WTC11 (cell line): ENCODE measurements at regions not wholly inside any gene's neighbourhood (a gene's known extent, or its start where the extent isn't known, plus 50 kb on each side); places are given as distances from the start of the nearest gene placed in this dataset.

Experiments
- ATAC-seq: fragments of 200-7000 bp; cut with Tn5 transposase; 2 replicates; pipeline ENCODE4 v1.10.0; 2021; ENCODE audit warnings: mild to moderate bottlenecking, moderate library complexity
- CTCF ChIA-PET: fragments of 300-600 bp; sonication (Branson Sonifier 250); formaldehyde crosslinking; loops from one replicate; lab custom pipeline; 2021; ENCODE audit warnings: antibody characterized with exemption; lab: Charles Lee
- POLR2A ChIA-PET: fragments of 350-600 bp; sonication (Branson Sonifier 250); formaldehyde crosslinking; loops from one replicate; lab custom pipeline; 2021; ENCODE audit warnings: antibody characterized with exemption; lab: Charles Lee
- DNase-seq: peaks from one replicate; pipeline ENCODE4 v3.0.0; 2021; ENCODE audit warnings: low spot score
- H3K27ac Mint-ChIP-seq: 2 replicates; pipeline ENCODE4 v1.8.0; 2021; ENCODE audit warnings: mixed read lengths
- H3K27me3 Mint-ChIP-seq: 2 replicates; pipeline ENCODE4 v1.8.0; 2021; ENCODE audit warnings: low read depth, mild to moderate bottlenecking, moderate library complexity, mixed read lengths
- H3K36me3 Mint-ChIP-seq: 2 replicates; pipeline ENCODE4 v1.8.0; 2021; ENCODE audit warnings: mixed read lengths
- H3K4me1 Mint-ChIP-seq: 2 replicates; pipeline ENCODE4 v1.8.0; 2022; ENCODE audit warnings: mixed read lengths
- H3K4me3 Mint-ChIP-seq: 2 replicates; pipeline ENCODE4 v1.8.0; 2021; ENCODE audit warnings: mild to moderate bottlenecking, moderate library complexity, mixed read lengths
- H3K9me3 Mint-ChIP-seq: 2 replicates; pipeline ENCODE4 v1.8.0; 2021; ENCODE audit warnings: mixed read lengths
- ESRRA ChIP-seq: sonication (generic); formaldehyde crosslinking; IDR thresholded peaks from 2 replicates; pipeline ENCODE4 v1.8.1; 2022; ENCODE audit warnings: mild to moderate bottlenecking, missing genetic modification reagents, borderline replicate concordance
- GTF2I ChIP-seq: fragments of 250-450 bp; sonication (Bioruptor Pico); conservative IDR thresholded peaks from 2 replicates; pipeline ENCODE4 v1.4.0; 2021; ENCODE audit warnings: mild to moderate bottlenecking
- MYBL2 ChIP-seq: sonication (generic); formaldehyde crosslinking; IDR thresholded peaks from 2 replicates; pipeline ENCODE4 v1.8.1; 2023; ENCODE audit warnings: mild to moderate bottlenecking, moderate library complexity, missing genetic modification reagents
- NFE2L1 ChIP-seq: sonication (generic); formaldehyde crosslinking; IDR thresholded peaks from 2 replicates; pipeline ENCODE4 v1.8.1; 2023; ENCODE audit warnings: missing genetic modification reagents
- NR3C1 ChIP-seq: sonication (generic); formaldehyde crosslinking; conservative IDR thresholded peaks from 2 replicates; pipeline ENCODE4 v1.8.1; 2023; ENCODE audit warnings: low read depth, mild to moderate bottlenecking, missing genetic modification reagents
- RELA ChIP-seq: sonication (generic); formaldehyde crosslinking; IDR thresholded peaks from 2 replicates; pipeline ENCODE4 v1.8.1; 2022; ENCODE audit warnings: missing genetic modification reagents, mild to moderate bottlenecking, borderline replicate concordance
- SOX15 ChIP-seq: fragments of 250-450 bp; sonication (Bioruptor Pico); IDR thresholded peaks from 2 replicates; pipeline ENCODE4 v1.9.0; 2021; ENCODE audit warnings: mild to moderate bottlenecking
- ZNF121 ChIP-seq: sonication (generic); formaldehyde crosslinking; IDR thresholded peaks from 2 replicates; pipeline ENCODE4 v1.8.0; 2023; ENCODE audit warnings: missing genetic modification reagents
- ZNF138 ChIP-seq: sonication (generic); formaldehyde crosslinking; conservative IDR thresholded peaks from 2 replicates; pipeline ENCODE4 v1.8.1; 2022; ENCODE audit warnings: mild to moderate bottlenecking, moderate library complexity, missing genetic modification reagents
- ZNF232 ChIP-seq: sonication (generic); formaldehyde crosslinking; IDR thresholded peaks from 2 replicates; pipeline ENCODE4 v1.8.0; 2022; ENCODE audit warnings: mild to moderate bottlenecking, missing genetic modification reagents
- TF ChIP-seq, protein P1 (sequence below): fragments of 200-600 bp; IDR thresholded peaks from 2 replicates; pipeline ENCODE4 v1.8.0; 2022; ENCODE audit warnings: antibody characterized with exemption
- TF ChIP-seq, protein P2 (sequence below): fragments of 250-450 bp; sonication (Bioruptor Pico); IDR thresholded peaks from 2 replicates; pipeline ENCODE4 v1.9.0; 2021; ENCODE audit warnings: mild to moderate bottlenecking
- TF ChIP-seq, protein P3 (sequence below): sonication (generic); formaldehyde crosslinking; IDR thresholded peaks from 2 replicates; pipeline ENCODE4 v1.8.1; 2023; ENCODE audit warnings: mild to moderate bottlenecking, missing genetic modification reagents
- TF ChIP-seq, protein P4 (sequence below): fragments of 250-450 bp; sonication (Bioruptor Pico); conservative IDR thresholded peaks from 2 replicates; pipeline ENCODE4 v1.9.0; 2021; ENCODE audit warnings: mild to moderate bottlenecking
- TF ChIP-seq, protein P5 (sequence below): fragments of 250-450 bp; sonication (Bioruptor Pico); IDR thresholded peaks from 2 replicates; pipeline ENCODE4 v1.9.0; 2021; ENCODE audit warnings: moderate library complexity, mild to moderate bottlenecking, inconsistent platforms, borderline replicate concordance

DNA sequence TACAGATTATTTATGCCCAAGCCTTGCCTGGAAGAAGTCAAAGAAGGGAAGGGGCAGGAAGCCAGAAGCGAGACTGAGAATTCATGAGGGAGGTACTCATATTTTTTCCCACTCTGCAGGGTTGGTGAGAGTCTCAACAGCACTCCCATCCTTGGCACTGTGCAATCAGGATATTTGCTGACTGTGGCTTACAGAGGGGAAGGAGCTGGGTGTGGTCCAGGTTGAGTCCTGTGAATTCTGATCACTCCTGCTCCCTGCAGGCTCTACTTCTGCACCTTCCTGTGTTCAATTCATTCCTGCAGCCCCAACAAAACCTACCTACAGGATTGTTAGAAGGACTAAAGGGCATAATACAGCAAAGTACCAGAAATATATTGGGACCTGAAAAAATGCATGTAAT is 530.5 kb downstream of the INSC start:
- TF ChIP-seq ZNF138 (CRISPR knock-in tag) (no peak), ESRRA (CRISPR knock-in tag) (no peak), ZNF121 (CRISPR knock-in tag) (no peak), MYBL2 (CRISPR knock-in tag) (no peak)
- TF ChIP-seq, protein P1, sequence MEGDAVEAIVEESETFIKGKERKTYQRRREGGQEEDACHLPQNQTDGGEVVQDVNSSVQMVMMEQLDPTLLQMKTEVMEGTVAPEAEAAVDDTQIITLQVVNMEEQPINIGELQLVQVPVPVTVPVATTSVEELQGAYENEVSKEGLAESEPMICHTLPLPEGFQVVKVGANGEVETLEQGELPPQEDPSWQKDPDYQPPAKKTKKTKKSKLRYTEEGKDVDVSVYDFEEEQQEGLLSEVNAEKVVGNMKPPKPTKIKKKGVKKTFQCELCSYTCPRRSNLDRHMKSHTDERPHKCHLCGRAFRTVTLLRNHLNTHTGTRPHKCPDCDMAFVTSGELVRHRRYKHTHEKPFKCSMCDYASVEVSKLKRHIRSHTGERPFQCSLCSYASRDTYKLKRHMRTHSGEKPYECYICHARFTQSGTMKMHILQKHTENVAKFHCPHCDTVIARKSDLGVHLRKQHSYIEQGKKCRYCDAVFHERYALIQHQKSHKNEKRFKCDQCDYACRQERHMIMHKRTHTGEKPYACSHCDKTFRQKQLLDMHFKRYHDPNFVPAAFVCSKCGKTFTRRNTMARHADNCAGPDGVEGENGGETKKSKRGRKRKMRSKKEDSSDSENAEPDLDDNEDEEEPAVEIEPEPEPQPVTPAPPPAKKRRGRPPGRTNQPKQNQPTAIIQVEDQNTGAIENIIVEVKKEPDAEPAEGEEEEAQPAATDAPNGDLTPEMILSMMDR, result no peak
- TF ChIP-seq, protein P2, sequence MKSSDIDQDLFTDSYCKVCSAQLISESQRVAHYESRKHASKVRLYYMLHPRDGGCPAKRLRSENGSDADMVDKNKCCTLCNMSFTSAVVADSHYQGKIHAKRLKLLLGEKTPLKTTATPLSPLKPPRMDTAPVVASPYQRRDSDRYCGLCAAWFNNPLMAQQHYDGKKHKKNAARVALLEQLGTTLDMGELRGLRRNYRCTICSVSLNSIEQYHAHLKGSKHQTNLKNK, result no peak
- TF ChIP-seq, protein P3, sequence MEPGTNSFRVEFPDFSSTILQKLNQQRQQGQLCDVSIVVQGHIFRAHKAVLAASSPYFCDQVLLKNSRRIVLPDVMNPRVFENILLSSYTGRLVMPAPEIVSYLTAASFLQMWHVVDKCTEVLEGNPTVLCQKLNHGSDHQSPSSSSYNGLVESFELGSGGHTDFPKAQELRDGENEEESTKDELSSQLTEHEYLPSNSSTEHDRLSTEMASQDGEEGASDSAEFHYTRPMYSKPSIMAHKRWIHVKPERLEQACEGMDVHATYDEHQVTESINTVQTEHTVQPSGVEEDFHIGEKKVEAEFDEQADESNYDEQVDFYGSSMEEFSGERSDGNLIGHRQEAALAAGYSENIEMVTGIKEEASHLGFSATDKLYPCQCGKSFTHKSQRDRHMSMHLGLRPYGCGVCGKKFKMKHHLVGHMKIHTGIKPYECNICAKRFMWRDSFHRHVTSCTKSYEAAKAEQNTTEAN (CRISPR knock-in tag), result no peak
- no peaks in the 10 kb centered on the region for H3K27me3 Mint-ChIP-seq
- no peak for DNase-seq
- no peaks in the 10 kb centered on the region for H3K9me3 Mint-ChIP-seq
- H3K4me3 Mint-ChIP-seq, result no peak overlapping the region
- H3K4me1 Mint-ChIP-seq, result peaks cover 6% of the 10 kb centered on the region
- no peak for ATAC-seq
- ChIA-PET POLR2A (no interaction called here), CTCF (interaction anchor here (1.4 to 2.7 kb wide), 2 partner anchors 16 to 344 kb away, joined by 3 to 15 read pairs; no protein-coding TSS in a partner anchor)
- H3K27ac Mint-ChIP-seq, result no peak overlapping the region
- no peaks in the 10 kb centered on the region for H3K36me3 Mint-ChIP-seq

DNA sequence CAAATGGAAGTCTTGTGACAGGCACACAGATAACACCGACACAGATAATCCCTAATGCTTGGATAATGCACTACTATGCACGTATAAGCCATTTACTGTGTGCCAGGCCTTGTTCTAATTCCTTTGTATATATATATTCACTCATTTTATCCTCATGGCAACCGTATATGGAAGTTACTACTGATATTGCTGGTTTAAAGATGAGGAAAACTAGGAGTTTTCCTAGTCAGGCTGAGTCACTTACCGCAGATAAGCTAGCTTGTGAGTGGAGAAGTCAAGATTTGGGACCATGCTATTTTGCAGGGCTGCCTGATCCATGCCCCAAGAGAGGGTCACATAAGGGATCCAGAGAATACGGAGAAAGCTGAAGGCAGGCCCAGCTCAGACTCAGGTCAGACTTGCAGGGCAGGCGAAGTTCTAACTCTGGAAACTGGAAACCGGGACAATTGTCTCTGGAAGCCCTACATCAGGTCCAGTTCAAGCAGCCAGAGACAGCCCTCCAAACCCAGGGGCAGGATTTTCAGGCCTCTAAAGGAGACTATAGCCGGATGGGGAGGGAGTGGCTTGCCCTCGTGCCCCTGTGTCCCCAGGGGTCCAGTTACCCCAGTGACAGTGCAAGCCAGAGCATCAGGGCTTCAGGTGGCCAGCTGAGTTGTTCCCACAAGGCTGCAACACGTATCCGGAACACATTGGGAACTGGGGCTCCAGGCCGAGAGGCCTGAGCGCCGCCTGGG is 534.8 kb downstream of the INSC start:
- DNase-seq (no peak), ATAC-seq (no peak)
- TF ChIP-seq NR3C1 (no peak), ZNF232 (CRISPR knock-in tag) (no peak), GTF2I (CRISPR knock-in tag) (no peak), SOX15 (no peak), RELA (CRISPR knock-in tag) (no peak), NFE2L1 (no peak)
- TF ChIP-seq, protein P4, sequence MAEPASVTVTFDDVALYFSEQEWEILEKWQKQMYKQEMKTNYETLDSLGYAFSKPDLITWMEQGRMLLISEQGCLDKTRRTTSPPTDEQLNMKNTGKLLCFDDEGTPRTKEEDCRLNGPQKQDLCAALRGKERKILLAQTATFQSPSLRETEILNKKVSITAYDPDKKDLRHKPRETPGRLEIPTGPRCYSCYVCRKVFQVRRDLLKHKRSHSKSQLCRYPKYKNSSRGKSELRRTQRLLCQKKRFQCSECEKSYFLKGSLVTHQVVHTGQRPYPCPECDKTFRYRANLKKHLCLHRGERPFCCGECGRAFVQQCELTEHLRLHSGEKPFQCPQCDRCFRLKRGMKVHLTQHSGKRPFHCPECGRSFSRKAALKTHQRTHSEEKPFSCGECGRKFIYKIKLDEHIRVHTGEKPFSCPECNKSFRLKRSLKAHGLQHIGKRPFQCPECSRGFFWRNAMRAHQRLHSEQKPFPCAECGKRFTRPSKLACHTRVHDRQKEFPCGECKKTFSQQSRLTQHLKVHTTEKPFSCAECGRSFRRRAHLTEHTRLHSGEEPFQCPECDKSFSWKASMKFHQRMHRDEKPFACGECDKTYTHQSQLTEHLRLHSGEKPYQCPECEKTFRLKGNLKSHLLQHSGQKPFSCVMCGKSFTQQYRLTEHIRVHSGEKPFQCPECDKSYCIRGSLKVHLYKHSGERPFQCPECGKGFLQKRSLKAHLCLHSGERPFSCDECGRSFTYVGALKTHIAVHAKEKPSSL (CRISPR knock-in tag), result no peak
- TF ChIP-seq, protein P5, sequence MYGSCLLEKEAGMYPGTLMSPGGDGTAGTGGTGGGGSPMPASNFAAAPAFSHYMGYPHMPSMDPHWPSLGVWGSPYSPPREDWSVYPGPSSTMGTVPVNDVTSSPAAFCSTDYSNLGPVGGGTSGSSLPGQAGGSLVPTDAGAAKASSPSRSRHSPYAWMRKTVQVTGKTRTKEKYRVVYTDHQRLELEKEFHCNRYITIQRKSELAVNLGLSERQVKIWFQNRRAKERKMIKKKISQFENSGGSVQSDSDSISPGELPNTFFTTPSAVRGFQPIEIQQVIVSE (CRISPR knock-in tag), result no peak
- no peaks in the 10 kb centered on the region for H3K27me3 Mint-ChIP-seq
- POLR2A ChIA-PET, result interaction anchor here (0.6 to 0.9 kb wide), 2 partner anchors 94 to 111 kb away, joined by 3 read pairs; no protein-coding TSS in a partner anchor
- no peak overlapping the region for H3K4me3 Mint-ChIP-seq
- CTCF ChIA-PET, result interaction anchor here (0.6 to 3.3 kb wide), 44 partner anchors 8 to 964 kb away, joined by 3 to 18 read pairs (median 4); no protein-coding TSS in a partner anchor
- no peak overlapping the region for H3K27ac Mint-ChIP-seq
- H3K9me3 Mint-ChIP-seq, result no peaks in the 10 kb centered on the region
- H3K36me3 Mint-ChIP-seq, result no peaks in the 10 kb centered on the region
- peaks cover 27% of the 10 kb centered on the region for H3K4me1 Mint-ChIP-seq
